Esophagus squamous epithelium (tissue), 4 donors: ENCODE measurements at regions not wholly inside any gene's neighbourhood (a gene's known extent, or its start where the extent isn't known, plus 50 kb on each side); places are given as distances from the start of the nearest gene placed in this dataset.

Experiments
- POLR2A ChIP-seq, 4 donors: fragments of 450-650 bp; IDR thresholded peaks; one replicate each; pipeline ENCODE4 v1.6.1; 2017; ENCODE audit warnings: antibody characterized with exemption in 4 of 4, mild to moderate bottlenecking in 4 of 4, moderate library complexity in 3 of 4
- TF ChIP-seq, protein P1 (sequence below), 6 experiments: fragments of 450-650 bp in 4 of 6; fragments of 200-600 bp in 2 of 6; sonication (generic) in 2 of 6; IDR thresholded peaks; one replicate each; pipeline ENCODE4 v1.5.1; 2016 to 2019; ENCODE audit warnings: antibody characterized with exemption in 6 of 6, mild to moderate bottlenecking in 4 of 6, moderate library complexity in 4 of 6

DNA sequence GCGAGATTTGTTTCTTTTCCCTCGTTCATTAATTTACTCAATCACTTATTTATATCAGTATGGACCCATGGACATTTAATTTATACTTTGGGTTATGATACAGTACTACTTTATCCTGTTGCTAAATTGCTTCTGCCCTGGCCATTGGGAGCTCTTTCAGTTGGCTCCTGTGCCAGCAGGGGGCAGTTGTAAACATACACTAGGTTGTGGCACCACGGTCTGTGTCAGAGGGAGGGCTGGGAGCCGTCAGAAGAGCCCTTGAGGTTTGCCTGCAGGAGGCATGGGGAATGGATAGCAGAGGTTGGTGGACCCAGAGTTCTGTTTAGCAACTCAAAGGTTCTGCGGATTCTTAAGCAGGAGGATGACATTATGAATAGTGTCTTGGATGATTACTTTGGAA lies 94.3 kb downstream of the ERCC5 start:
- TF ChIP-seq, protein P1, sequence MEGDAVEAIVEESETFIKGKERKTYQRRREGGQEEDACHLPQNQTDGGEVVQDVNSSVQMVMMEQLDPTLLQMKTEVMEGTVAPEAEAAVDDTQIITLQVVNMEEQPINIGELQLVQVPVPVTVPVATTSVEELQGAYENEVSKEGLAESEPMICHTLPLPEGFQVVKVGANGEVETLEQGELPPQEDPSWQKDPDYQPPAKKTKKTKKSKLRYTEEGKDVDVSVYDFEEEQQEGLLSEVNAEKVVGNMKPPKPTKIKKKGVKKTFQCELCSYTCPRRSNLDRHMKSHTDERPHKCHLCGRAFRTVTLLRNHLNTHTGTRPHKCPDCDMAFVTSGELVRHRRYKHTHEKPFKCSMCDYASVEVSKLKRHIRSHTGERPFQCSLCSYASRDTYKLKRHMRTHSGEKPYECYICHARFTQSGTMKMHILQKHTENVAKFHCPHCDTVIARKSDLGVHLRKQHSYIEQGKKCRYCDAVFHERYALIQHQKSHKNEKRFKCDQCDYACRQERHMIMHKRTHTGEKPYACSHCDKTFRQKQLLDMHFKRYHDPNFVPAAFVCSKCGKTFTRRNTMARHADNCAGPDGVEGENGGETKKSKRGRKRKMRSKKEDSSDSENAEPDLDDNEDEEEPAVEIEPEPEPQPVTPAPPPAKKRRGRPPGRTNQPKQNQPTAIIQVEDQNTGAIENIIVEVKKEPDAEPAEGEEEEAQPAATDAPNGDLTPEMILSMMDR (IDR thresholded peaks at IDR 0.05) = no peak
- TF ChIP-seq POLR2A (IDR thresholded peaks at IDR 0.05) = no peak
